HG02759 (cell line): ENCODE measurements at regions not wholly inside any gene's neighbourhood (a gene's known extent, or its start where the extent isn't known, plus 50 kb on each side); places are given as distances from the start of the nearest gene placed in this dataset.

ENCODE experiments used
- ATAC-seq: cut with Tn5 transposase; IDR thresholded peaks from one replicate; pipeline ENCODE4 v1.9.1; 2021; ENCODE audit warnings: mild to moderate bottlenecking, moderate library complexity; ENCODE audit not compliant: unreplicated experiment

- no peak for ATAC-seq
Measured at GRCh38 chr2:163462993-163463392, 272.8 kb downstream of the FIGN start.

- no peak for ATAC-seq
Measured at GRCh38 chr2:163459986-163460385, 275.8 kb downstream of the FIGN start.

- no peak for ATAC-seq
Measured at GRCh38 chr2:163456953-163457743, 278.7 kb downstream of the FIGN start.

GRCh38 chr2:163455815-163456214, 280.0 kb downstream of the FIGN start:
- peak; percentile 86 for ATAC-seq

GRCh38 chr2:163453920-163454319, 281.9 kb downstream of the FIGN start:
- no peak for ATAC-seq

- ATAC-seq: no peak
Measured at GRCh38 chr2:163441603-163442002, 294.2 kb downstream of the FIGN start.

GRCh38 chr2:163436963-163437362, 298.8 kb downstream of the FIGN start:
- no peak for ATAC-seq

- no peak for ATAC-seq
Measured at GRCh38 chr2:163428187-163428586, 307.6 kb downstream of the FIGN start.

- no peak for ATAC-seq
Measured at GRCh38 chr2:163420604-163421003, 315.2 kb downstream of the FIGN start.

- no peak for ATAC-seq
Measured at GRCh38 chr2:163419000-163419830, 316.6 kb downstream of the FIGN start.

GRCh38 chr2:163417596-163418337, 318.0 kb downstream of the FIGN start:
- peak; percentile 80 for ATAC-seq

- no peak for ATAC-seq
Measured at GRCh38 chr2:163414121-163414520, 321.7 kb downstream of the FIGN start.

GRCh38 chr2:163407296-163407695, 328.5 kb downstream of the FIGN start:
- ATAC-seq: no peak

GRCh38 chr2:163405298-163405697, 330.5 kb downstream of the FIGN start:
- ATAC-seq: no peak

- ATAC-seq: no peak
Measured at GRCh38 chr2:163401481-163401880, 334.3 kb downstream of the FIGN start.

- ATAC-seq: no peak
Measured at GRCh38 chr2:163397451-163397850, 338.4 kb downstream of the FIGN start.

GRCh38 chr2:163395602-163396001, 340.2 kb downstream of the FIGN start:
- no peak for ATAC-seq

GRCh38 chr2:163389838-163390237, 346.0 kb downstream of the FIGN start:
- no peak for ATAC-seq

- ATAC-seq: no peak
Measured at GRCh38 chr2:163375472-163375871, 360.3 kb downstream of the FIGN start.

- ATAC-seq: no peak
Measured at GRCh38 chr2:163375070-163375469, 360.7 kb downstream of the FIGN start.

- ATAC-seq: no peak
Measured at GRCh38 chr2:163374282-163374681, 361.5 kb downstream of the FIGN start.
